IMR-90 (cell line): ENCODE measurements at regions not wholly inside any gene's neighbourhood (a gene's known extent, or its start where the extent isn't known, plus 50 kb on each side); places are given as distances from the start of the nearest gene placed in this dataset.

ENCODE experiments used
- ATAC-seq: fragments of 200-7000 bp; cut with Tn5 transposase; 2 replicates; pipeline ENCODE4 v1.9.1; 2020; ENCODE audit warnings: low read depth, mild to moderate bottlenecking, moderate library complexity
- BruUV-seq: library from RNA; stranded (reverse); fragments of 400-500 nt; replicated peaks from 2 replicates; lab custom pipeline; 2021; lab: Mats Ljungman, UMichigan
- CTCF ChIA-PET: fragments of 300-600 bp; formaldehyde crosslinking; extraction: SDS; loops from one replicate; lab custom pipeline; 2021; ENCODE audit warnings: antibody characterized with exemption; lab: Yijun Ruan, JAX
- POLR2A ChIA-PET: fragments of 300-600 bp; sonication (Branson Sonifier 250); formaldehyde crosslinking; loops from one replicate; lab custom pipeline; 2022; ENCODE audit warnings: antibody characterized with exemption; ENCODE audit not compliant: unreplicated experiment; lab: Charles Lee
- DNase-seq: peaks from one replicate; pipeline ENCODE4 v3.0.0; 2013
- H2AFZ ChIP-seq: replicated peaks from 2 replicates; pipeline ENCODE3; 2013; ENCODE audit warnings: low read length, mild to moderate bottlenecking; ENCODE audit not compliant: poor library complexity
- H2AK5ac ChIP-seq: 2 replicates; pipeline ENCODE4 v1.6.1; 2013; ENCODE audit warnings: low read depth, low read length, inconsistent platforms
- H2AK9ac ChIP-seq: replicated peaks from 2 replicates; pipeline ENCODE3; 2013; ENCODE audit warnings: mild to moderate bottlenecking, low read depth, low read length, moderate library complexity; ENCODE audit not compliant: poor library complexity
- H2BK120ac ChIP-seq: 2 replicates; pipeline ENCODE4 v1.6.1; 2013; ENCODE audit warnings: low read depth, low read length, inconsistent platforms
- H2BK15ac ChIP-seq: 3 replicates; pipeline ENCODE4 v1.6.1; 2013; ENCODE audit warnings: low read depth, low read length, inconsistent platforms
- H2BK20ac ChIP-seq: 2 replicates; pipeline ENCODE4 v1.6.1; 2013; ENCODE audit warnings: low read depth, mild to moderate bottlenecking, inconsistent platforms, low read length, moderate library complexity
- H2BK5ac ChIP-seq: 2 replicates; pipeline ENCODE4 v1.6.1; 2013; ENCODE audit warnings: mild to moderate bottlenecking, low read depth, low read length, inconsistent platforms; ENCODE audit not compliant: poor library complexity, severe bottlenecking
- H3K14ac ChIP-seq: replicated peaks from 2 replicates; pipeline ENCODE4 v1.6.1; 2013; ENCODE audit warnings: low read depth, low read length, inconsistent platforms
- H3K18ac ChIP-seq: 2 replicates; pipeline ENCODE4 v1.6.1; 2013; ENCODE audit warnings: low read depth, low read length, control low read depth
- H3K23ac ChIP-seq: 2 replicates; pipeline ENCODE4 v1.6.1; 2013; ENCODE audit warnings: low read depth, low read length, inconsistent platforms
- H3K27ac ChIP-seq: 2 replicates; pipeline ENCODE4 v1.5.1; 2013; ENCODE audit warnings: mild to moderate bottlenecking, control low read depth, low read length; ENCODE audit not compliant: insufficient read depth
- H3K27me3 ChIP-seq: 2 replicates; pipeline ENCODE4 v1.6.1; 2013; ENCODE audit warnings: low read length; ENCODE audit not compliant: control insufficient read depth, insufficient read depth
- H3K36me3 ChIP-seq: 2 replicates; pipeline ENCODE4 v1.6.1; 2013; ENCODE audit warnings: low read length, mixed read lengths; ENCODE audit not compliant: control insufficient read depth, insufficient read depth
- H3K4ac ChIP-seq: 2 replicates; pipeline ENCODE4 v1.6.1; 2013; ENCODE audit warnings: low read depth, low read length, inconsistent platforms
- H3K4me1 ChIP-seq: 2 replicates; pipeline ENCODE4 v1.6.1; 2013; ENCODE audit warnings: low read length, mixed read lengths; ENCODE audit not compliant: control insufficient read depth, insufficient read depth
- H3K4me2 ChIP-seq: 2 replicates; pipeline ENCODE4 v1.6.1; 2013; ENCODE audit warnings: low read depth, mild to moderate bottlenecking, control low read depth, low read length, moderate library complexity
- H3K4me3 ChIP-seq: 2 replicates; pipeline ENCODE4 v1.5.1; 2013; ENCODE audit warnings: low read depth, mild to moderate bottlenecking, control low read depth, low read length, moderate library complexity; ENCODE audit not compliant: insufficient read depth
- H3K56ac ChIP-seq: 2 replicates; pipeline ENCODE4 v1.6.1; 2013; ENCODE audit warnings: low read length, inconsistent platforms; ENCODE audit not compliant: insufficient read depth; ENCODE audit errors: extremely low read depth
- H3K79me1 ChIP-seq, 2 experiments: 2 replicates each; pipeline ENCODE4 v1.6.1; 2013; ENCODE audit warnings: low read length in 2 of 2, inconsistent platforms in 1 of 2, low read depth in 1 of 2
- H3K9ac ChIP-seq: 2 replicates; pipeline ENCODE4 v1.6.1; 2013; ENCODE audit warnings: low read depth, low read length, control low read depth
- H3K9me1 ChIP-seq: 2 replicates; pipeline ENCODE4 v1.6.1; 2013; ENCODE audit warnings: low read length, inconsistent platforms; ENCODE audit not compliant: insufficient read depth
- H3K9me3 ChIP-seq: 2 replicates; pipeline ENCODE4 v1.6.1; 2013; ENCODE audit warnings: low read length; ENCODE audit not compliant: control insufficient read depth, insufficient read depth
- H4K20me1 ChIP-seq: 2 replicates; pipeline ENCODE4 v1.6.1; 2013; ENCODE audit warnings: low read length, inconsistent platforms; ENCODE audit not compliant: insufficient read depth
- H4K5ac ChIP-seq: 2 replicates; pipeline ENCODE4 v1.6.1; 2013; ENCODE audit warnings: mild to moderate bottlenecking, low read depth, low read length, control low read depth
- H4K8ac ChIP-seq, 2 experiments: 2 replicates each; pipeline ENCODE4 v1.6.1; 2013; ENCODE audit warnings: low read depth in 2 of 2, low read length in 2 of 2, control low read depth in 1 of 2, inconsistent platforms in 1 of 2
- H4K91ac ChIP-seq: 2 replicates; pipeline ENCODE4 v1.6.1; 2013; ENCODE audit warnings: low read depth, low read length, inconsistent platforms; ENCODE audit not compliant: insufficient read depth
- CEBPB ChIP-seq: IDR thresholded peaks from 2 replicates; pipeline ENCODE4 v1.6.1; 2012; ENCODE audit warnings: low read depth, low read length, improper control_type of control experiment
- ELK1 ChIP-seq: fragments of 150-350 bp; IDR thresholded peaks from 2 replicates; pipeline ENCODE4 v1.6.1; 2016; ENCODE audit warnings: low read depth, mild to moderate bottlenecking, low read length, moderate library complexity, borderline replicate concordance
- FOS ChIP-seq: fragments of 150-350 bp; IDR thresholded peaks from 2 replicates; pipeline ENCODE4 v1.6.1; 2016; ENCODE audit warnings: low read depth, low read length
- MAFK ChIP-seq: IDR thresholded peaks from 2 replicates; pipeline ENCODE4 v1.6.1; 2012; ENCODE audit warnings: low read depth, low read length, improper control_type of control experiment
- MAZ ChIP-seq: IDR thresholded peaks from 2 replicates; pipeline ENCODE4 v1.6.1; 2012; ENCODE audit warnings: low read depth, mild to moderate bottlenecking, low read length, improper control_type of control experiment, moderate library complexity, borderline replicate concordance
- MXI1 ChIP-seq: IDR thresholded peaks from 2 replicates; pipeline ENCODE4 v1.6.1; 2012; ENCODE audit warnings: low read depth, mild to moderate bottlenecking, low read length, moderate library complexity, borderline replicate concordance
- NFE2L2 ChIP-seq: fragments of 150-350 bp; IDR thresholded peaks from 2 replicates; pipeline ENCODE4 v1.6.1; 2016; ENCODE audit warnings: low read depth, mild to moderate bottlenecking, low read length
- POLR2A ChIP-seq: IDR thresholded peaks from 2 replicates; pipeline ENCODE4 v1.6.1; 2012; ENCODE audit warnings: mild to moderate bottlenecking, low read depth, low read length
- RCOR1 ChIP-seq: IDR thresholded peaks from 2 replicates; pipeline ENCODE4 v1.6.1; 2012; ENCODE audit warnings: mild to moderate bottlenecking, low read length, improper control_type of control experiment; ENCODE audit not compliant: insufficient replicate concordance
- RFX5 ChIP-seq: IDR thresholded peaks from 2 replicates; pipeline ENCODE4 v1.8.0; 2012; ENCODE audit warnings: low read depth, mild to moderate bottlenecking, low read length, moderate library complexity
- SMC3 ChIP-seq: fragments of 150-350 bp; IDR thresholded peaks from 2 replicates; pipeline ENCODE4 v1.6.1; 2016; ENCODE audit warnings: low read depth, mild to moderate bottlenecking, antibody characterized with exemption, low read length, moderate library complexity
- whole genome bisulfite sequencing, 2 experiments: methylation state at CpG; one replicate each; pipeline versions ENCODE4 v1.1.5 to v1.1.7; 2013; ENCODE audit warnings: missing lambda C conversion rate in 2 of 2; ENCODE audit not compliant: insufficient read length in 1 of 2; ENCODE audit errors: extremely low coverage in 2 of 2; 5-methylcytosine and 5-hydroxymethylcytosine counted together
- dilution Hi-C: fragments of 300-500 bp; cut with HindIII; formaldehyde crosslinking; loops from one replicate; pipeline ENCODE4 v1.14.3; 2018; ENCODE audit warnings: low sequenced_read_pairs; ENCODE audit not compliant: unreplicated experiment
- in situ Hi-C: fragments of 300-500 bp; cut with MboI; formaldehyde crosslinking; loops from 3 replicates; pipeline ENCODE4 v1.14.3; 2019; ENCODE audit warnings: low sequenced_read_pairs, inconsistent platforms, mixed read lengths
- intact Hi-C: fragments of 100-400 bp; cut with micrococcal nuclease; formaldehyde crosslinking; loops from 2 replicates; pipeline ENCODE4 v1.10.0; 2022
- TF ChIP-seq, protein P1 (sequence below): fragments of 150-350 bp; IDR thresholded peaks from 2 replicates; pipeline ENCODE4 v1.6.1; 2017; ENCODE audit warnings: mild to moderate bottlenecking, antibody characterized with exemption, low read length, low read depth

- H3K9me1 ChIP-seq = no peaks in the 10 kb centered on the region
- no peak overlapping the region for H2BK15ac ChIP-seq
- no peaks in the 10 kb centered on the region for H4K20me1 ChIP-seq
- H4K91ac ChIP-seq = no peak overlapping the region
- no peak overlapping the region for H2BK120ac ChIP-seq
- H3K4ac ChIP-seq = no peak overlapping the region
- BruUV-seq = no TSS peak
- in situ Hi-C loops (no loop called here), dilution Hi-C loops (no loop called here), intact Hi-C loops (no loop called here)
- no peak overlapping the region for H3K27ac ChIP-seq
- no CpG with 5 or more reads among the region's 3 CpGs for WGBS, 2 experiments
- H3K56ac ChIP-seq = no peak overlapping the region
- no peak for DNase-seq
- H3K14ac ChIP-seq = no peak overlapping the region
- no peak overlapping the region for H3K4me3 ChIP-seq
- no peak overlapping the region for H3K18ac ChIP-seq
- TF ChIP-seq RCOR1 = no peak
- no peak for TF ChIP-seq MXI1
- no peak for TF ChIP-seq RFX5
- TF ChIP-seq NFE2L2 = no peak
- TF ChIP-seq MAZ = no peak
- TF ChIP-seq CEBPB = no peak
- TF ChIP-seq MAFK = no peak
- TF ChIP-seq ELK1 = no peak
- TF ChIP-seq POLR2A = no peak
- TF ChIP-seq FOS = no peak
- TF ChIP-seq, protein P1, sequence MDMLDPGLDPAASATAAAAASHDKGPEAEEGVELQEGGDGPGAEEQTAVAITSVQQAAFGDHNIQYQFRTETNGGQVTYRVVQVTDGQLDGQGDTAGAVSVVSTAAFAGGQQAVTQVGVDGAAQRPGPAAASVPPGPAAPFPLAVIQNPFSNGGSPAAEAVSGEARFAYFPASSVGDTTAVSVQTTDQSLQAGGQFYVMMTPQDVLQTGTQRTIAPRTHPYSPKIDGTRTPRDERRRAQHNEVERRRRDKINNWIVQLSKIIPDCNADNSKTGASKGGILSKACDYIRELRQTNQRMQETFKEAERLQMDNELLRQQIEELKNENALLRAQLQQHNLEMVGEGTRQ = no peak
- TF ChIP-seq SMC3 = no peak
- ATAC-seq = no peak
- H3K36me3 ChIP-seq = no peaks in the 10 kb centered on the region
- no peak overlapping the region for H2AK5ac ChIP-seq
- H2BK5ac ChIP-seq = no peak overlapping the region
- POLR2A ChIA-PET = interaction anchor here (0.6 kb wide), 1 partner anchor 19 kb away, joined by 3 read pairs; no protein-coding TSS in a partner anchor
- no peaks in the 10 kb centered on the region for H3K4me1 ChIP-seq
- no peak overlapping the region for H2AK9ac ChIP-seq
- no peak overlapping the region for H3K9ac ChIP-seq
- no peak overlapping the region for H4K5ac ChIP-seq
- CTCF ChIA-PET = no interaction called here
- H3K27me3 ChIP-seq = no peaks in the 10 kb centered on the region
- no peak overlapping the region for H3K4me2 ChIP-seq
- H2BK20ac ChIP-seq = no peak overlapping the region
- no peak overlapping the region for H4K8ac ChIP-seq
- H3K23ac ChIP-seq = no peak overlapping the region
- no peak overlapping the region for H2AFZ ChIP-seq
- H3K79me1 ChIP-seq = no peaks in the 10 kb centered on the region
- no peaks in the 10 kb centered on the region for H3K9me3 ChIP-seq
Observed at GRCh38 chr13:36536546-36536945, 104.3 kb downstream of the CCNA1 start.
